HAP-1 (cell line): ENCODE measurements at regions not wholly inside any gene's neighbourhood (a gene's known extent, or its start where the extent isn't known, plus 50 kb on each side); places are given as distances from the start of the nearest gene placed in this dataset.

ENCODE experiments used
- DNase-seq, 2 experiments: peaks; one replicate each; pipeline ENCODE4 v3.0.0-alpha.2; 2016 to 2020; ENCODE audit warnings: low spot score in 2 of 2
- H3K27me3 ChIP-seq: fragments of 250-450 bp; sonication (Bioruptor Pico); 2 replicates; pipeline ENCODE4 v1.5.1; 2020; ENCODE audit warnings: low read depth, mild to moderate bottlenecking, moderate library complexity
- H3K36me3 ChIP-seq: fragments of 250-450 bp; sonication (Bioruptor Pico); replicated peaks from 2 replicates; pipeline ENCODE4 v1.5.1; 2020; ENCODE audit warnings: mild to moderate bottlenecking
- H3K4me1 ChIP-seq: fragments of 250-450 bp; sonication (Bioruptor Pico); 2 replicates; pipeline ENCODE4 v1.5.1; 2020; ENCODE audit warnings: mild to moderate bottlenecking
- H3K4me3 ChIP-seq: fragments of 250-450 bp; sonication (Bioruptor Pico); 2 replicates; pipeline ENCODE4 v1.5.1; 2020; ENCODE audit warnings: mild to moderate bottlenecking, moderate library complexity
- H3K9me3 ChIP-seq: fragments of 250-450 bp; sonication (Bioruptor Pico); 2 replicates; pipeline ENCODE4 v1.5.1; 2020; ENCODE audit warnings: mild to moderate bottlenecking, moderate library complexity
- in situ Hi-C: fragments of 300-500 bp; cut with MboI; formaldehyde crosslinking; loops from 3 replicates; pipeline ENCODE4 v1.14.3; 2020; ENCODE audit warnings: low sequenced_read_pairs, inconsistent platforms, mixed read lengths

- Histone ChIP-seq H3K4me3 (no peak overlapping the region), H3K27me3 (no peaks in the 10 kb centered on the region), H3K36me3 (no peaks in the 10 kb centered on the region), H3K4me1 (no peaks in the 10 kb centered on the region), H3K9me3 (no peaks in the 10 kb centered on the region)
- DNase-seq = no peak
- in situ Hi-C loops = no loop called here
Observed at GRCh38 chr15:53247041-53247708, 457.0 kb upstream of the ONECUT1 start.

GRCh38 chr15:53246404-53246803 lies 456.3 kb upstream of the ONECUT1 start:
- in situ Hi-C loops = no loop called here
- Histone ChIP-seq H3K9me3 (no peaks in the 10 kb centered on the region), H3K4me1 (no peaks in the 10 kb centered on the region), H3K36me3 (no peaks in the 10 kb centered on the region), H3K27me3 (no peaks in the 10 kb centered on the region), H3K4me3 (no peak overlapping the region)
- no peak for DNase-seq

GRCh38 chr15:53233801-53234200 lies 443.7 kb upstream of the ONECUT1 start:
- no peaks in the 10 kb centered on the region for H3K27me3 ChIP-seq
- no peak for DNase-seq
- in situ Hi-C loops = no loop called here
- H3K9me3 ChIP-seq = no peaks in the 10 kb centered on the region
- H3K4me1 ChIP-seq = no peaks in the 10 kb centered on the region
- no peaks in the 10 kb centered on the region for H3K36me3 ChIP-seq
- no peak overlapping the region for H3K4me3 ChIP-seq

- H3K9me3 ChIP-seq = no peaks in the 10 kb centered on the region
- no peak for DNase-seq
- no peaks in the 10 kb centered on the region for H3K36me3 ChIP-seq
- no peaks in the 10 kb centered on the region for H3K4me1 ChIP-seq
- no peak overlapping the region for H3K4me3 ChIP-seq
- in situ Hi-C loops = no loop called here
- H3K27me3 ChIP-seq = no peaks in the 10 kb centered on the region
Observed at GRCh38 chr15:53230473-53230872, 440.3 kb upstream of the ONECUT1 start.

- Histone ChIP-seq H3K4me3 (no peak overlapping the region), H3K4me1 (no peaks in the 10 kb centered on the region), H3K36me3 (no peaks in the 10 kb centered on the region), H3K9me3 (no peaks in the 10 kb centered on the region), H3K27me3 (no peaks in the 10 kb centered on the region)
- in situ Hi-C loops = no loop called here
- no peak for DNase-seq
Observed at GRCh38 chr15:53226559-53226958, 436.4 kb upstream of the ONECUT1 start.

- Histone ChIP-seq H3K27me3 (no peaks in the 10 kb centered on the region), H3K4me1 (no peaks in the 10 kb centered on the region), H3K36me3 (no peaks in the 10 kb centered on the region), H3K4me3 (no peak overlapping the region), H3K9me3 (no peaks in the 10 kb centered on the region)
- DNase-seq = no peak
- in situ Hi-C loops = no loop called here
Observed at GRCh38 chr15:53225781-53226180, 435.6 kb upstream of the ONECUT1 start.

GRCh38 chr15:53224371-53224770 lies 434.2 kb upstream of the ONECUT1 start:
- no peaks in the 10 kb centered on the region for H3K27me3 ChIP-seq
- no peaks in the 10 kb centered on the region for H3K9me3 ChIP-seq
- H3K4me3 ChIP-seq = no peak overlapping the region
- no peaks in the 10 kb centered on the region for H3K36me3 ChIP-seq
- in situ Hi-C loops = no loop called here
- DNase-seq = no peak
- no peaks in the 10 kb centered on the region for H3K4me1 ChIP-seq

GRCh38 chr15:53223815-53224214 lies 433.7 kb upstream of the ONECUT1 start:
- Histone ChIP-seq H3K36me3 (no peaks in the 10 kb centered on the region), H3K4me3 (no peak overlapping the region), H3K4me1 (no peaks in the 10 kb centered on the region), H3K27me3 (no peaks in the 10 kb centered on the region), H3K9me3 (no peaks in the 10 kb centered on the region)
- no peak for DNase-seq
- in situ Hi-C loops = no loop called here

GRCh38 chr15:53218666-53219580 lies 428.8 kb upstream of the ONECUT1 start:
- no peak overlapping the region for H3K4me3 ChIP-seq
- in situ Hi-C loops = no loop called here
- H3K36me3 ChIP-seq = no peaks in the 10 kb centered on the region
- no peaks in the 10 kb centered on the region for H3K9me3 ChIP-seq
- no peak for DNase-seq
- no peaks in the 10 kb centered on the region for H3K27me3 ChIP-seq
- H3K4me1 ChIP-seq = no peaks in the 10 kb centered on the region

- Histone ChIP-seq H3K4me1 (no peaks in the 10 kb centered on the region), H3K27me3 (no peaks in the 10 kb centered on the region), H3K9me3 (no peaks in the 10 kb centered on the region), H3K36me3 (no peaks in the 10 kb centered on the region), H3K4me3 (no peak overlapping the region)
- in situ Hi-C loops = no loop called here
- no peak for DNase-seq
Observed at GRCh38 chr15:53216036-53216435, 425.9 kb upstream of the ONECUT1 start.

GRCh38 chr15:53213336-53213735 lies 423.2 kb upstream of the ONECUT1 start:
- in situ Hi-C loops = no loop called here
- no peak for DNase-seq
- no peaks in the 10 kb centered on the region for H3K36me3 ChIP-seq
- H3K4me3 ChIP-seq = no peak overlapping the region
- no peaks in the 10 kb centered on the region for H3K9me3 ChIP-seq
- no peaks in the 10 kb centered on the region for H3K4me1 ChIP-seq
- no peaks in the 10 kb centered on the region for H3K27me3 ChIP-seq

- H3K36me3 ChIP-seq = no peaks in the 10 kb centered on the region
- in situ Hi-C loops = no loop called here
- H3K4me1 ChIP-seq = no peaks in the 10 kb centered on the region
- no peaks in the 10 kb centered on the region for H3K27me3 ChIP-seq
- DNase-seq = no peak
- H3K9me3 ChIP-seq = no peaks in the 10 kb centered on the region
- no peak overlapping the region for H3K4me3 ChIP-seq
Observed at GRCh38 chr15:53212785-53213184, 422.6 kb upstream of the ONECUT1 start.

GRCh38 chr15:53210653-53211052 lies 420.5 kb upstream of the ONECUT1 start:
- no peaks in the 10 kb centered on the region for H3K9me3 ChIP-seq
- DNase-seq = no peak
- in situ Hi-C loops = no loop called here

GRCh38 chr15:53209396-53210042 lies 419.4 kb upstream of the ONECUT1 start:
- Histone ChIP-seq H3K36me3 (no peaks in the 10 kb centered on the region), H3K9me3 (no peaks in the 10 kb centered on the region), H3K27me3 (no peaks in the 10 kb centered on the region), H3K4me3 (no peak overlapping the region), H3K4me1 (no peaks in the 10 kb centered on the region)
- DNase-seq = no peak
- in situ Hi-C loops = no loop called here

More at GRCh38 chr15:53210653-53211052, 420.5 kb upstream of the ONECUT1 start:
- Histone ChIP-seq H3K36me3 (no peaks in the 10 kb centered on the region), H3K4me1 (no peaks in the 10 kb centered on the region), H3K4me3 (no peak overlapping the region), H3K27me3 (no peaks in the 10 kb centered on the region)
